ENCODE measurements at regions not wholly inside any gene's neighbourhood (a gene's known extent, or its start where the extent isn't known, plus 50 kb on each side); places are given as distances from the start of the nearest gene placed in this dataset.

- DNase-seq, result no peak
- Histone ChIP-seq H3K27me3 (no peaks in the 10 kb centered on the region), H3K4me1 (peaks cover 6 to 8% of the 10 kb centered on the region in 2 donors), H3K9me3 (no peaks in the 10 kb centered on the region), H3K27ac (no peak overlapping the region), H3K4me3 (replicated peaks in 1 of 3) (no peak overlapping the region), H3K36me3 (no peaks in the 10 kb centered on the region)
- WGBS, 2 donors, result 35 to 40% methylated on average over 3 of the region's 3 CpGs
- TF ChIP-seq CTCF (IDR thresholded peaks at IDR 0.05) (no peak), POLR2A (IDR thresholded peaks at IDR 0.05) (no peak)
- intact Hi-C loops (cut with DNase I), result no loop called here
Observed at GRCh38 chr14:53501361-53502211, 348.5 kb upstream of the DDHD1 start.

- TF ChIP-seq CTCF (IDR thresholded peaks at IDR 0.05) (no peak), POLR2A (IDR thresholded peaks at IDR 0.05) (no peak)
- no peak overlapping the region for H3K4me3 ChIP-seq (replicated peaks in 1 of 3)
- no peak for DNase-seq
- no peaks in the 10 kb centered on the region for H3K27me3 ChIP-seq
- 96 to 98% methylated on average over 1 of the region's 1 CpG for WGBS, 2 donors
- H3K4me1 ChIP-seq, result peaks cover 6 to 8% of the 10 kb centered on the region in 2 donors
- no peaks in the 10 kb centered on the region for H3K9me3 ChIP-seq
- H3K36me3 ChIP-seq, result no peaks in the 10 kb centered on the region
- no peak overlapping the region for H3K27ac ChIP-seq
- intact Hi-C loops (cut with DNase I), result no loop called here
Observed at GRCh38 chr14:53500191-53500590, 347.1 kb upstream of the DDHD1 start.

- peaks cover 13 to 21% of the 10 kb centered on the region in 2 donors for H3K4me1 ChIP-seq
- H3K27me3 ChIP-seq, result no peaks in the 10 kb centered on the region
- no peaks in the 10 kb centered on the region for H3K36me3 ChIP-seq
- intact Hi-C loops (cut with DNase I), result no loop called here
- H3K27ac ChIP-seq, result no peak overlapping the region
- DNase-seq, result no peak
- no peaks in the 10 kb centered on the region for H3K9me3 ChIP-seq
- TF ChIP-seq CTCF (IDR thresholded peaks at IDR 0.05) (no peak), POLR2A (IDR thresholded peaks at IDR 0.05) (no peak)
- no peak overlapping the region for H3K4me3 ChIP-seq (replicated peaks in 1 of 3)
- WGBS, 2 donors, result 71 to 84% methylated on average over 2 of the region's 2 CpGs
Observed at GRCh38 chr14:53496668-53497067, 343.5 kb upstream of the DDHD1 start.

- H3K36me3 ChIP-seq, result no peaks in the 10 kb centered on the region
- no peak overlapping the region for H3K27ac ChIP-seq
- intact Hi-C loops (cut with DNase I), result no loop called here
- TF ChIP-seq POLR2A (IDR thresholded peaks at IDR 0.05), result no peak
- no peak for DNase-seq
- H3K9me3 ChIP-seq, result no peaks in the 10 kb centered on the region
- 95 to 96% methylated on average over 9 of the region's 9 CpGs for WGBS, 2 donors
- H3K27me3 ChIP-seq, result no peaks in the 10 kb centered on the region
- peaks cover 9 to 16% of the 10 kb centered on the region in 2 donors for H3K4me1 ChIP-seq
- no peak overlapping the region for H3K4me3 ChIP-seq (replicated peaks in 1 of 3)
Observed at GRCh38 chr14:53495846-53496343, 342.8 kb upstream of the DDHD1 start.

- intact Hi-C loops (cut with DNase I), result no loop called here
- WGBS, 2 donors, result 81 to 87% methylated on average over 1 of the region's 1 CpG
- Histone ChIP-seq H3K9me3 (no peaks in the 10 kb centered on the region), H3K4me1 (peaks cover 9 to 16% of the 10 kb centered on the region in 2 donors), H3K36me3 (no peaks in the 10 kb centered on the region), H3K27ac (no peak overlapping the region), H3K4me3 (replicated peaks in 1 of 3) (no peak overlapping the region), H3K27me3 (no peaks in the 10 kb centered on the region)
- no peak for DNase-seq
- no peak for TF ChIP-seq POLR2A (IDR thresholded peaks at IDR 0.05)
- no peak for TF ChIP-seq CTCF (IDR thresholded peaks at IDR 0.05)
Observed at GRCh38 chr14:53494587-53494986, 341.5 kb upstream of the DDHD1 start.

All from thyroid gland (tissue), 4 donors.